ENCODE measurements at regions not wholly inside any gene's neighbourhood (a gene's known extent, or its start where the extent isn't known, plus 50 kb on each side); places are given as distances from the start of the nearest gene placed in this dataset.

- no peak overlapping the region for H3K4me3 ChIP-seq (ENCODE audit: insufficient read depth, low read depth, low read length)
- H3K36me3 ChIP-seq (replicated peaks; ENCODE audit: control insufficient read depth, insufficient read depth, low read length), result no peaks in the 10 kb centered on the region
- no peaks in the 10 kb centered on the region for H3K27me3 ChIP-seq (ENCODE audit: control insufficient read depth, insufficient read depth, low read length)
- DNase-seq, result no peak
Observed at GRCh38 chr18:41798879-41799278, 156.2 kb upstream of the PIK3C3 start.

GRCh38 chr18:41790687-41791086 is 164.3 kb upstream of the PIK3C3 start:
- H3K4me3 ChIP-seq (ENCODE audit: insufficient read depth, low read depth, low read length), result no peak overlapping the region
- no peak for DNase-seq
- no peaks in the 10 kb centered on the region for H3K36me3 ChIP-seq (replicated peaks; ENCODE audit: control insufficient read depth, insufficient read depth, low read length)
- no peaks in the 10 kb centered on the region for H3K27me3 ChIP-seq (ENCODE audit: control insufficient read depth, insufficient read depth, low read length)

- no peak overlapping the region for H3K4me3 ChIP-seq (ENCODE audit: insufficient read depth, low read depth, low read length)
- H3K36me3 ChIP-seq (replicated peaks; ENCODE audit: control insufficient read depth, insufficient read depth, low read length), result no peaks in the 10 kb centered on the region
- H3K27me3 ChIP-seq (ENCODE audit: control insufficient read depth, insufficient read depth, low read length), result no peaks in the 10 kb centered on the region
- DNase-seq, result no peak
Observed at GRCh38 chr18:41789001-41789400, 166.0 kb upstream of the PIK3C3 start.

GRCh38 chr18:41783879-41784278 is 171.2 kb upstream of the PIK3C3 start:
- H3K4me3 ChIP-seq (ENCODE audit: insufficient read depth, low read depth, low read length), result no peak overlapping the region
- DNase-seq, result no peak
- no peaks in the 10 kb centered on the region for H3K27me3 ChIP-seq (ENCODE audit: control insufficient read depth, insufficient read depth, low read length)
- H3K36me3 ChIP-seq (replicated peaks; ENCODE audit: control insufficient read depth, insufficient read depth, low read length), result no peaks in the 10 kb centered on the region

GRCh38 chr18:41783065-41783818 is 171.8 kb upstream of the PIK3C3 start:
- H3K36me3 ChIP-seq (replicated peaks; ENCODE audit: control insufficient read depth, insufficient read depth, low read length), result no peaks in the 10 kb centered on the region
- DNase-seq, result no peak
- no peaks in the 10 kb centered on the region for H3K27me3 ChIP-seq (ENCODE audit: control insufficient read depth, insufficient read depth, low read length)
- no peak overlapping the region for H3K4me3 ChIP-seq (ENCODE audit: insufficient read depth, low read depth, low read length)

GRCh38 chr18:41771973-41772372 is 183.1 kb upstream of the PIK3C3 start:
- DNase-seq, result no peak
- no peaks in the 10 kb centered on the region for H3K36me3 ChIP-seq (replicated peaks; ENCODE audit: control insufficient read depth, insufficient read depth, low read length)

GRCh38 chr18:41769265-41769664 is 185.8 kb upstream of the PIK3C3 start:
- H3K4me3 ChIP-seq (ENCODE audit: insufficient read depth, low read depth, low read length), result no peak overlapping the region
- H3K27me3 ChIP-seq (ENCODE audit: control insufficient read depth, insufficient read depth, low read length), result no peaks in the 10 kb centered on the region
- no peaks in the 10 kb centered on the region for H3K36me3 ChIP-seq (replicated peaks; ENCODE audit: control insufficient read depth, insufficient read depth, low read length)
- no peak for DNase-seq

More at GRCh38 chr18:41771973-41772372, 183.1 kb upstream of the PIK3C3 start:
- no peak overlapping the region for H3K4me3 ChIP-seq (ENCODE audit: insufficient read depth, low read depth, low read length)
- no peaks in the 10 kb centered on the region for H3K27me3 ChIP-seq (ENCODE audit: control insufficient read depth, insufficient read depth, low read length)

GRCh38 chr18:41768467-41768866 is 186.6 kb upstream of the PIK3C3 start:
- no peak for DNase-seq
- Histone ChIP-seq H3K27me3 (ENCODE audit: control insufficient read depth, insufficient read depth, low read length) (no peaks in the 10 kb centered on the region), H3K4me3 (ENCODE audit: insufficient read depth, low read depth, low read length) (no peak overlapping the region), H3K36me3 (replicated peaks; ENCODE audit: control insufficient read depth, insufficient read depth, low read length) (no peaks in the 10 kb centered on the region)

- Histone ChIP-seq H3K27me3 (ENCODE audit: control insufficient read depth, insufficient read depth, low read length) (no peaks in the 10 kb centered on the region), H3K4me3 (ENCODE audit: insufficient read depth, low read depth, low read length) (no peak overlapping the region), H3K36me3 (replicated peaks; ENCODE audit: control insufficient read depth, insufficient read depth, low read length) (no peaks in the 10 kb centered on the region)
- peak; percentile 31 for DNase-seq
Observed at GRCh38 chr18:41767960-41768359, 187.1 kb upstream of the PIK3C3 start.

GRCh38 chr18:41765460-41765859 is 189.6 kb upstream of the PIK3C3 start:
- Histone ChIP-seq H3K36me3 (replicated peaks; ENCODE audit: control insufficient read depth, insufficient read depth, low read length) (no peaks in the 10 kb centered on the region), H3K27me3 (ENCODE audit: control insufficient read depth, insufficient read depth, low read length) (no peaks in the 10 kb centered on the region), H3K4me3 (ENCODE audit: insufficient read depth, low read depth, low read length) (no peak overlapping the region)
- DNase-seq, result no peak

- no peak for DNase-seq
- Histone ChIP-seq H3K27me3 (ENCODE audit: control insufficient read depth, insufficient read depth, low read length) (no peaks in the 10 kb centered on the region), H3K36me3 (replicated peaks; ENCODE audit: control insufficient read depth, insufficient read depth, low read length) (no peaks in the 10 kb centered on the region), H3K4me3 (ENCODE audit: insufficient read depth, low read depth, low read length) (no peak overlapping the region)
Observed at GRCh38 chr18:41763361-41763760, 191.7 kb upstream of the PIK3C3 start.

GRCh38 chr18:41761333-41762018 is 193.6 kb upstream of the PIK3C3 start:
- Histone ChIP-seq H3K4me3 (ENCODE audit: insufficient read depth, low read depth, low read length) (no peak overlapping the region), H3K27me3 (ENCODE audit: control insufficient read depth, insufficient read depth, low read length) (no peaks in the 10 kb centered on the region), H3K36me3 (replicated peaks; ENCODE audit: control insufficient read depth, insufficient read depth, low read length) (no peaks in the 10 kb centered on the region)
- no peak for DNase-seq

- DNase-seq, result no peak
- no peaks in the 10 kb centered on the region for H3K27me3 ChIP-seq (ENCODE audit: control insufficient read depth, insufficient read depth, low read length)
Observed at GRCh38 chr18:41758534-41758933, 196.5 kb upstream of the PIK3C3 start.

GRCh38 chr18:41756141-41756540 is 198.9 kb upstream of the PIK3C3 start:
- H3K36me3 ChIP-seq (replicated peaks; ENCODE audit: control insufficient read depth, insufficient read depth, low read length), result no peaks in the 10 kb centered on the region
- no peak overlapping the region for H3K4me3 ChIP-seq (ENCODE audit: insufficient read depth, low read depth, low read length)
- DNase-seq, result no peak
- no peaks in the 10 kb centered on the region for H3K27me3 ChIP-seq (ENCODE audit: control insufficient read depth, insufficient read depth, low read length)

More at GRCh38 chr18:41758534-41758933, 196.5 kb upstream of the PIK3C3 start:
- no peak overlapping the region for H3K4me3 ChIP-seq (ENCODE audit: insufficient read depth, low read depth, low read length)
- no peaks in the 10 kb centered on the region for H3K36me3 ChIP-seq (replicated peaks; ENCODE audit: control insufficient read depth, insufficient read depth, low read length)

- Histone ChIP-seq H3K36me3 (replicated peaks; ENCODE audit: control insufficient read depth, insufficient read depth, low read length) (no peaks in the 10 kb centered on the region), H3K4me3 (ENCODE audit: insufficient read depth, low read depth, low read length) (no peak overlapping the region), H3K27me3 (ENCODE audit: control insufficient read depth, insufficient read depth, low read length) (no peaks in the 10 kb centered on the region)
- no peak for DNase-seq
Observed at GRCh38 chr18:41754332-41754731, 200.7 kb upstream of the PIK3C3 start.
